ENCODE measurements at regions not wholly inside any gene's neighbourhood (a gene's known extent, or its start where the extent isn't known, plus 50 kb on each side); places are given as distances from the start of the nearest gene placed in this dataset.

DNA sequence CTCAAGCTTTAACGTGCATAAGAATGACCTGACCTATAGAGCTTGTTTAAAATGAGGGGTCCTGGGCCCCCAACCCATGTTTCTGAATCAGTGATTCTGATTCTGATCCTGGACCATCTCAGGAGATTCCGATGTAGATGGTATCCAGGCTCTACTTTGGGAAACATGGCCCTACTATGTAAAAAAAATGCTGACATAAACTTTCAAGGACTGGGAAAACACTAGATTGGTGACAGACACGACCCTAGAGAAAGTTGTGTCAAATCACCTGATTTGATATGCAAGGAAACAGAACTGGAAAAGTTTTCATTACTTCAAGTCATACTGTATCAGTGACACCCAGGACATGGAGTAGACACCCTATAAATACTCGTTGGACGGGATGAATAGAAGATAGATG lies 328.5 kb downstream of the HNRNPD start:
- no peak for DNase-seq (ENCODE audit: low read depth, low spot score)
- BruUV-seq (replicated peaks), result no TSS peak
- Histone ChIP-seq H2AFZ (ENCODE audit: control insufficient read depth, low read depth, low read length) (no peak overlapping the region), H4K20me1 (ENCODE audit: control insufficient read depth, insufficient read depth) (no peaks in the 10 kb centered on the region), H3K4me2 (ENCODE audit: control insufficient read depth, insufficient read depth) (no peak overlapping the region), H3K9ac (ENCODE audit: control insufficient read depth, insufficient read depth, low read length) (no peak overlapping the region), H3K9me3 (replicated peaks; ENCODE audit: control insufficient read depth, insufficient read depth, low read length) (no peaks in the 10 kb centered on the region), H3K4me3 (no peak overlapping the region), H3K4me1 (ENCODE audit: control insufficient read depth, insufficient read depth, low read length) (no peaks in the 10 kb centered on the region), H3K79me2 (ENCODE audit: control insufficient read depth, insufficient read depth, low read length) (no peaks in the 10 kb centered on the region), H3K36me3 (ENCODE audit: control insufficient read depth in 2 of 2, insufficient read depth in 2 of 2, low read length in 1 of 2) (no peaks in the 10 kb centered on the region), H3K27me3 (replicated peaks in 1 of 2; ENCODE audit: control insufficient read depth in 2 of 2, insufficient read depth in 2 of 2, low read length in 1 of 2) (peaks cover 4 to 6% of the 10 kb centered on the region in 2 experiments; a peak in 2 of 4 replicates), H3K27ac (ENCODE audit: control insufficient read depth, insufficient read depth) (no peak overlapping the region)
- 25% methylated on average over 5 of the region's 5 CpGs for WGBS (ENCODE audit: insufficient coverage, insufficient replicate concordance, low lambda C conversion rate, missing lambda C conversion rate)
- POLR2A ChIA-PET, result no interaction called here
- FAIRE-seq, result no peak
- SMC1A ChIA-PET (ENCODE audit: uncharacterized antibody, unreplicated experiment), result no interaction called here
- RAD21 ChIA-PET (ENCODE audit: unreplicated experiment), result no interaction called here
- no peak for ATAC-seq
- CTCF ChIA-PET, result no interaction called here
- intact Hi-C loops (cut with micrococcal nuclease; ENCODE audit: unreplicated experiment), result no loop called here
- TF ChIP-seq, protein P1, sequence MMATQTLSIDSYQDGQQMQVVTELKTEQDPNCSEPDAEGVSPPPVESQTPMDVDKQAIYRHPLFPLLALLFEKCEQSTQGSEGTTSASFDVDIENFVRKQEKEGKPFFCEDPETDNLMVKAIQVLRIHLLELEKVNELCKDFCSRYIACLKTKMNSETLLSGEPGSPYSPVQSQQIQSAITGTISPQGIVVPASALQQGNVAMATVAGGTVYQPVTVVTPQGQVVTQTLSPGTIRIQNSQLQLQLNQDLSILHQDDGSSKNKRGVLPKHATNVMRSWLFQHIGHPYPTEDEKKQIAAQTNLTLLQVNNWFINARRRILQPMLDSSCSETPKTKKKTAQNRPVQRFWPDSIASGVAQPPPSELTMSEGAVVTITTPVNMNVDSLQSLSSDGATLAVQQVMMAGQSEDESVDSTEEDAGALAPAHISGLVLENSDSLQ (IDR thresholded peaks at IDR 0.05), result no peak
- TF ChIP-seq RFX5 (IDR thresholded peaks at IDR 0.05; ENCODE audit: low read depth, low read length) (no peak), BACH1 (IDR thresholded peaks at IDR 0.05; ENCODE audit: borderline replicate concordance) (no peak), POLR2AphosphoS5 (IDR thresholded peaks at IDR 0.05; ENCODE audit: low read length) (no peak), STAT3 (IDR thresholded peaks at IDR 0.05; ENCODE audit: low read depth, low read length) (no peak)
- TF ChIP-seq, protein P2, sequence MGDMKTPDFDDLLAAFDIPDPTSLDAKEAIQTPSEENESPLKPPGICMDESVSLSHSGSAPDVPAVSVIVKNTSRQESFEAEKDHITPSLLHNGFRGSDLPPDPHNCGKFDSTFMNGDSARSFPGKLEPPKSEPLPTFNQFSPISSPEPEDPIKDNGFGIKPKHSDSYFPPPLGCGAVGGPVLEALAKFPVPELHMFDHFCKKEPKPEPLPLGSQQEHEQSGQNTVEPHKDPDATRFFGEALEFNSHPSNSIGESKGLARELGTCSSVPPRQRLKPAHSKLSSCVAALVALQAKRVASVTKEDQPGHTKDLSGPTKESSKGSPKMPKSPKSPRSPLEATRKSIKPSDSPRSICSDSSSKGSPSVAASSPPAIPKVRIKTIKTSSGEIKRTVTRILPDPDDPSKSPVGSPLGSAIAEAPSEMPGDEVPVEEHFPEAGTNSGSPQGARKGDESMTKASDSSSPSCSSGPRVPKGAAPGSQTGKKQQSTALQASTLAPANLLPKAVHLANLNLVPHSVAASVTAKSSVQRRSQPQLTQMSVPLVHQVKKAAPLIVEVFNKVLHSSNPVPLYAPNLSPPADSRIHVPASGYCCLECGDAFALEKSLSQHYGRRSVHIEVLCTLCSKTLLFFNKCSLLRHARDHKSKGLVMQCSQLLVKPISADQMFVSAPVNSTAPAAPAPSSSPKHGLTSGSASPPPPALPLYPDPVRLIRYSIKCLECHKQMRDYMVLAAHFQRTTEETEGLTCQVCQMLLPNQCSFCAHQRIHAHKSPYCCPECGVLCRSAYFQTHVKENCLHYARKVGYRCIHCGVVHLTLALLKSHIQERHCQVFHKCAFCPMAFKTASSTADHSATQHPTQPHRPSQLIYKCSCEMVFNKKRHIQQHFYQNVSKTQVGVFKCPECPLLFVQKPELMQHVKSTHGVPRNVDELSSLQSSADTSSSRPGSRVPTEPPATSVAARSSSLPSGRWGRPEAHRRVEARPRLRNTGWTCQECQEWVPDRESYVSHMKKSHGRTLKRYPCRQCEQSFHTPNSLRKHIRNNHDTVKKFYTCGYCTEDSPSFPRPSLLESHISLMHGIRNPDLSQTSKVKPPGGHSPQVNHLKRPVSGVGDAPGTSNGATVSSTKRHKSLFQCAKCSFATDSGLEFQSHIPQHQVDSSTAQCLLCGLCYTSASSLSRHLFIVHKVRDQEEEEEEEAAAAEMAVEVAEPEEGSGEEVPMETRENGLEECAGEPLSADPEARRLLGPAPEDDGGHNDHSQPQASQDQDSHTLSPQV (IDR thresholded peaks at IDR 0.05), result no peak
- in situ Hi-C loops (cut with MboI), result no loop called here

All from GM12878 (cell line).